ENCODE measurements at regions not wholly inside any gene's neighbourhood (a gene's known extent, or its start where the extent isn't known, plus 50 kb on each side); places are given as distances from the start of the nearest gene placed in this dataset.

DNA sequence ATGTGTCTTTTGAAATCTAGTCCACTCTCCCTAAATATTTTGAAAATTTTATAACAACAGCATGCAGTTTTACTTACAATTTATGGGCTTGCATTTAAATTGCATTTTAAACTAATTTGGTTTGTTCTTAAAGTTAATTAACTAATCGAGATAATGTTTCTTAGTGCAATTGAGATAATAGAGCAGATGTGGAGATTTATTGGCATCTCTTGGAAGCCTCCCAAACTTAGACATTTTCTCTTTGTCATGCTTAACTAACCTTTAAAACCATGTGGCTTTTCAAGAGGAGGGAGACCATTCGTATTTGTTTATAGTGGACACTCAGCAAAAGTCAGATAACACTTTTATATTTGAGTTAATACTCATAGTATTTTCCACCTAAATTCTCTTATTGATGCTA, 887.0 kb upstream of the CELF2 start:
- no peak for TF ChIP-seq EZH2 (IDR thresholded peaks at IDR 0.05; ENCODE audit: insufficient read depth, poor library complexity, severe bottlenecking)
- TF ChIP-seq EZH2phosphoT487 (IDR thresholded peaks at IDR 0.05; ENCODE audit: insufficient read depth, low read depth) = no peak
